Naive thymus-derived CD4-positive, alpha-beta T cell (primary cell): ENCODE measurements at regions not wholly inside any gene's neighbourhood (a gene's known extent, or its start where the extent isn't known, plus 50 kb on each side); places are given as distances from the start of the nearest gene placed in this dataset.

Experiments
- ATAC-seq: fragments of 150-1000 bp; cut with Tn5 transposase; 2 replicates; pipeline ENCODE4 v1.10.0; 2021; ENCODE audit warnings: mild to moderate bottlenecking, moderate library complexity
- CTCF ChIA-PET: fragments of 350-600 bp; sonication (Branson Sonifier 250); formaldehyde crosslinking; loops from one replicate; lab custom pipeline; 2021; ENCODE audit warnings: antibody characterized with exemption; lab: Charles Lee
- POLR2A ChIA-PET: fragments of 350-600 bp; sonication (Branson Sonifier 250); formaldehyde crosslinking; loops from one replicate; lab custom pipeline; 2021; ENCODE audit warnings: antibody characterized with exemption, inconsistent platforms; lab: Charles Lee
- DNase-seq, 9 donors: peaks; one replicate each; pipeline versions ENCODE4 v3.0.0 to v3.0.0-alpha.2; 2020 to 2022; ENCODE audit warnings: mixed read lengths in 1 of 9
- H3K27ac ChIP-seq: one replicate; pipeline ENCODE4 v1.7.0; 2013; ENCODE audit warnings: mild to moderate bottlenecking, low read depth, low read length, moderate library complexity
- H3K27me3 ChIP-seq, 2 donors: one replicate each; pipeline ENCODE4 v1.7.0; 2013; ENCODE audit warnings: low read length in 2 of 2, mild to moderate bottlenecking in 2 of 2, moderate library complexity in 2 of 2; ENCODE audit not compliant: control insufficient read depth in 2 of 2, insufficient read depth in 2 of 2
- H3K36me3 ChIP-seq, 3 experiments: 1 replicate in 2 of 3; 2 replicates in 1 of 3; pipeline ENCODE4 v1.7.0; 2013; ENCODE audit warnings: low read length in 3 of 3, mild to moderate bottlenecking in 3 of 3, moderate library complexity in 1 of 3; ENCODE audit not compliant: insufficient read depth in 3 of 3, control insufficient read depth in 2 of 3
- H3K4me1 ChIP-seq, 2 donors: one replicate each; pipeline ENCODE4 v1.7.0; 2013; ENCODE audit warnings: low read length in 2 of 2, mild to moderate bottlenecking in 2 of 2, moderate library complexity in 1 of 2; ENCODE audit not compliant: control insufficient read depth in 2 of 2, insufficient read depth in 2 of 2
- H3K4me3 ChIP-seq: 2 replicates; pipeline ENCODE4 v1.7.0; 2013; ENCODE audit warnings: mild to moderate bottlenecking, low read length
- H3K9me3 ChIP-seq, 3 experiments: 1 replicate in 2 of 3; 2 replicates in 1 of 3; pipeline ENCODE4 v1.7.0; 2013; ENCODE audit warnings: low read length in 3 of 3; ENCODE audit not compliant: control insufficient read depth in 2 of 3
- H3K27ac Mint-ChIP-seq, 9 donors: one replicate each; pipeline ENCODE4 v1.8.0; 2020 to 2022; ENCODE audit warnings: mixed read lengths in 9 of 9, mild to moderate bottlenecking in 8 of 9, moderate library complexity in 5 of 9, inconsistent platforms in 2 of 9
- H3K27me3 Mint-ChIP-seq, 5 donors: one replicate each; pipeline ENCODE4 v1.8.0; 2021 to 2022; ENCODE audit warnings: mixed read lengths in 5 of 5, mild to moderate bottlenecking in 1 of 5
- H3K36me3 Mint-ChIP-seq, 5 donors: one replicate each; pipeline ENCODE4 v1.8.0; 2020 to 2022; ENCODE audit warnings: mixed read lengths in 5 of 5, mild to moderate bottlenecking in 3 of 5, inconsistent platforms in 1 of 5
- H3K4me1 Mint-ChIP-seq, 7 donors: one replicate each; pipeline ENCODE4 v1.8.0; 2020 to 2022; ENCODE audit warnings: mixed read lengths in 7 of 7, mild to moderate bottlenecking in 3 of 7, inconsistent platforms in 1 of 7
- H3K4me3 Mint-ChIP-seq, 10 donors: one replicate each; pipeline ENCODE4 v1.8.0; 2020 to 2022; ENCODE audit warnings: mild to moderate bottlenecking in 10 of 10, mixed read lengths in 10 of 10, moderate library complexity in 6 of 10, inconsistent platforms in 2 of 10
- H3K9me3 Mint-ChIP-seq, 11 donors: one replicate each; pipeline ENCODE4 v1.8.0; 2020 to 2022; ENCODE audit warnings: mixed read lengths in 11 of 11, mild to moderate bottlenecking in 4 of 11, inconsistent platforms in 1 of 11, moderate library complexity in 1 of 11
- intact Hi-C, 2 donors: fragments of 100-400 bp; cut with micrococcal nuclease; formaldehyde crosslinking; loops; one replicate each; pipeline ENCODE4 v1.15.1; 2023

GRCh38 chr4:32680946-32681345 is 1960.8 kb downstream of the PCDH7 start:
- Mint-ChIP-seq H3K27me3 (no peaks in the 10 kb centered on the region), H3K9me3 (peaks cover 5 to 45% (median 11%) of the 10 kb centered on the region in 11 donors), H3K4me1 (no peaks in the 10 kb centered on the region), H3K4me3 (no peak overlapping the region), H3K27ac (no peak overlapping the region), H3K36me3 (no peaks in the 10 kb centered on the region)
- ChIA-PET POLR2A (no interaction called here), CTCF (no interaction called here)
- no peaks in the 10 kb centered on the region for H3K36me3 ChIP-seq
- intact Hi-C loops, result no loop called here
- DNase-seq (no peak), ATAC-seq (no peak)
- no peak overlapping the region for H3K27ac ChIP-seq
- H3K4me1 ChIP-seq, result no peaks in the 10 kb centered on the region
- H3K9me3 ChIP-seq, result no peaks in the 10 kb centered on the region
- H3K27me3 ChIP-seq, result no peaks in the 10 kb centered on the region
- no peak overlapping the region for H3K4me3 ChIP-seq

GRCh38 chr4:32684160-32684559 is 1964.0 kb downstream of the PCDH7 start:
- Histone ChIP-seq H3K9me3 (no peaks in the 10 kb centered on the region), H3K27ac (no peak overlapping the region), H3K4me1 (no peaks in the 10 kb centered on the region), H3K4me3 (no peak overlapping the region), H3K36me3 (no peaks in the 10 kb centered on the region), H3K27me3 (no peaks in the 10 kb centered on the region)
- no peaks in the 10 kb centered on the region for H3K27me3 Mint-ChIP-seq
- peaks cover 2 to 30% (median 10%) of the 10 kb centered on the region in 11 donors for H3K9me3 Mint-ChIP-seq
- POLR2A ChIA-PET, result no interaction called here
- intact Hi-C loops, result no loop called here
- ATAC-seq (no peak), DNase-seq (no peak)
- CTCF ChIA-PET, result no interaction called here
- H3K4me3 Mint-ChIP-seq, result no peak overlapping the region
- H3K27ac Mint-ChIP-seq, result no peak overlapping the region
- H3K36me3 Mint-ChIP-seq, result no peaks in the 10 kb centered on the region
- H3K4me1 Mint-ChIP-seq, result no peaks in the 10 kb centered on the region

GRCh38 chr4:32686123-32686522 is 1966.0 kb downstream of the PCDH7 start:
- peaks cover 0 to 16% (median 9%) of the 10 kb centered on the region in 11 donors for H3K9me3 Mint-ChIP-seq

GRCh38 chr4:32689518-32689917 is 1969.3 kb downstream of the PCDH7 start:
- Histone ChIP-seq H3K4me1 (no peaks in the 10 kb centered on the region), H3K4me3 (no peak overlapping the region), H3K9me3 (no peaks in the 10 kb centered on the region), H3K27ac (no peak overlapping the region), H3K27me3 (no peaks in the 10 kb centered on the region), H3K36me3 (no peaks in the 10 kb centered on the region)
- ATAC-seq, result no peak
- Mint-ChIP-seq H3K9me3 (peaks cover 2 to 21% (median 9%) of the 10 kb centered on the region in 11 donors), H3K27ac (no peak overlapping the region), H3K36me3 (no peaks in the 10 kb centered on the region), H3K27me3 (no peaks in the 10 kb centered on the region), H3K4me1 (no peaks in the 10 kb centered on the region), H3K4me3 (no peak overlapping the region)
- no peak for DNase-seq
- POLR2A ChIA-PET, result no interaction called here
- CTCF ChIA-PET, result no interaction called here
- intact Hi-C loops, result no loop called here

More at GRCh38 chr4:32686123-32686522, 1966.0 kb downstream of the PCDH7 start:
- Mint-ChIP-seq H3K36me3 (no peaks in the 10 kb centered on the region), H3K4me3 (no peak overlapping the region), H3K27ac (no peak overlapping the region), H3K27me3 (no peaks in the 10 kb centered on the region), H3K4me1 (no peaks in the 10 kb centered on the region)
- H3K27ac ChIP-seq, result no peak overlapping the region
- H3K27me3 ChIP-seq, result no peaks in the 10 kb centered on the region
- intact Hi-C loops, result no loop called here
- no peak for ATAC-seq
- no peaks in the 10 kb centered on the region for H3K36me3 ChIP-seq
- ChIA-PET POLR2A (interaction anchor here (0.6 kb wide), 1 partner anchor 233 kb away, joined by 3 read pairs; no protein-coding TSS in a partner anchor), CTCF (no interaction called here)
- no peak for DNase-seq
- no peak overlapping the region for H3K4me3 ChIP-seq
- H3K9me3 ChIP-seq, result no peaks in the 10 kb centered on the region
- H3K4me1 ChIP-seq, result no peaks in the 10 kb centered on the region

GRCh38 chr4:32697281-32697814 is 1977.2 kb downstream of the PCDH7 start:
- no peak overlapping the region for H3K27ac Mint-ChIP-seq
- intact Hi-C loops, result no loop called here
- H3K27ac ChIP-seq, result no peak overlapping the region
- H3K4me1 ChIP-seq, result no peaks in the 10 kb centered on the region
- CTCF ChIA-PET, result no interaction called here
- H3K27me3 Mint-ChIP-seq, result no peaks in the 10 kb centered on the region
- no peaks in the 10 kb centered on the region for H3K27me3 ChIP-seq
- no peak overlapping the region for H3K4me3 Mint-ChIP-seq
- ATAC-seq (no peak), DNase-seq (no peak)
- no peaks in the 10 kb centered on the region for H3K4me1 Mint-ChIP-seq
- POLR2A ChIA-PET, result no interaction called here
- H3K36me3 ChIP-seq, result no peaks in the 10 kb centered on the region
- no peaks in the 10 kb centered on the region for H3K9me3 ChIP-seq
- H3K36me3 Mint-ChIP-seq, result no peaks in the 10 kb centered on the region
- H3K9me3 Mint-ChIP-seq, result peaks cover 2 to 38% (median 9%) of the 10 kb centered on the region in 11 donors
- no peak overlapping the region for H3K4me3 ChIP-seq

- H3K4me3 ChIP-seq, result no peak overlapping the region
- intact Hi-C loops, result no loop called here
- H3K36me3 ChIP-seq, result no peaks in the 10 kb centered on the region
- POLR2A ChIA-PET, result no interaction called here
- H3K4me1 ChIP-seq, result no peaks in the 10 kb centered on the region
- ATAC-seq (no peak), DNase-seq (no peak)
- no peak overlapping the region for H3K4me3 Mint-ChIP-seq
- no peaks in the 10 kb centered on the region for H3K27me3 Mint-ChIP-seq
- no peaks in the 10 kb centered on the region for H3K36me3 Mint-ChIP-seq
- H3K4me1 Mint-ChIP-seq, result no peaks in the 10 kb centered on the region
- no peak overlapping the region for H3K27ac ChIP-seq
- no peaks in the 10 kb centered on the region for H3K27me3 ChIP-seq
- H3K27ac Mint-ChIP-seq, result no peak overlapping the region
- CTCF ChIA-PET, result no interaction called here
- no peaks in the 10 kb centered on the region for H3K9me3 ChIP-seq
- peaks cover 0 to 16% (median 2%) of the 10 kb centered on the region in 11 donors for H3K9me3 Mint-ChIP-seq
Measured at GRCh38 chr4:32700838-32701237, 1980.7 kb downstream of the PCDH7 start.

- H3K4me1 ChIP-seq, result no peaks in the 10 kb centered on the region
- ATAC-seq (no peak), DNase-seq (no peak)
- H3K9me3 Mint-ChIP-seq, result peaks cover 0 to 22% (median 6%) of the 10 kb centered on the region in 11 donors
- H3K36me3 ChIP-seq, result no peaks in the 10 kb centered on the region
- H3K4me3 ChIP-seq, result no peak overlapping the region
- no peak overlapping the region for H3K27ac Mint-ChIP-seq
- POLR2A ChIA-PET, result no interaction called here
- no peak overlapping the region for H3K27ac ChIP-seq
- H3K27me3 Mint-ChIP-seq, result no peaks in the 10 kb centered on the region
- no peaks in the 10 kb centered on the region for H3K36me3 Mint-ChIP-seq
- H3K4me1 Mint-ChIP-seq, result no peaks in the 10 kb centered on the region
- H3K27me3 ChIP-seq, result no peaks in the 10 kb centered on the region
- no peak overlapping the region for H3K4me3 Mint-ChIP-seq
- intact Hi-C loops, result no loop called here
- CTCF ChIA-PET, result no interaction called here
- H3K9me3 ChIP-seq, result no peaks in the 10 kb centered on the region
Measured at GRCh38 chr4:32706893-32707292, 1986.7 kb downstream of the PCDH7 start.
